Mesendoderm (in vitro differentiated cells): ENCODE measurements at regions not wholly inside any gene's neighbourhood (a gene's known extent, or its start where the extent isn't known, plus 50 kb on each side); places are given as distances from the start of the nearest gene placed in this dataset.

ENCODE experiments used
- DNase-seq: peaks from one replicate; pipeline ENCODE4 v3.0.0; 2013
- H2AK5ac ChIP-seq: 2 replicates; pipeline ENCODE4 v1.6.1; 2013; ENCODE audit warnings: low read length, inconsistent platforms
- H2BK120ac ChIP-seq: 2 replicates; pipeline ENCODE4 v1.6.1; 2013; ENCODE audit warnings: low read depth, mild to moderate bottlenecking, low read length, moderate library complexity, mixed read lengths
- H2BK15ac ChIP-seq: replicated peaks from 2 replicates; pipeline ENCODE4 v1.6.1; 2013; ENCODE audit warnings: low read depth, mild to moderate bottlenecking, moderate library complexity
- H2BK5ac ChIP-seq: 2 replicates; pipeline ENCODE4 v1.6.1; 2013; ENCODE audit warnings: low read length, inconsistent platforms
- H3K18ac ChIP-seq: 2 replicates; pipeline ENCODE4 v1.6.1; 2013; ENCODE audit warnings: mild to moderate bottlenecking, low read length, mixed read lengths
- H3K23ac ChIP-seq: one replicate; pipeline ENCODE4 v1.6.1; 2013; ENCODE audit warnings: low read length
- H3K27ac ChIP-seq: 2 replicates; pipeline ENCODE4 v1.5.1; 2013; ENCODE audit warnings: low read depth, mild to moderate bottlenecking, inconsistent platforms, low read length, moderate library complexity
- H3K27me3 ChIP-seq: 2 replicates; pipeline ENCODE4 v1.6.1; 2013; ENCODE audit warnings: low read length, control low read depth, mild to moderate bottlenecking, inconsistent platforms; ENCODE audit not compliant: insufficient read depth, poor library complexity
- H3K36me3 ChIP-seq: 2 replicates; pipeline ENCODE4 v1.6.1; 2013; ENCODE audit warnings: low read length, inconsistent platforms; ENCODE audit not compliant: control insufficient read depth, insufficient read depth
- H3K4ac ChIP-seq: one replicate; pipeline ENCODE4 v1.6.1; 2013; ENCODE audit warnings: low read depth, mild to moderate bottlenecking, low read length, moderate library complexity
- H3K4me1 ChIP-seq: 2 replicates; pipeline ENCODE4 v1.6.1; 2013; ENCODE audit warnings: low read depth, low read length, inconsistent platforms; ENCODE audit not compliant: control insufficient read depth
- H3K4me2 ChIP-seq: 2 replicates; pipeline ENCODE4 v1.6.1; 2013; ENCODE audit warnings: low read length
- H3K4me3 ChIP-seq: 2 replicates; pipeline ENCODE4 v1.5.1; 2013; ENCODE audit warnings: mild to moderate bottlenecking, low read length
- H3K56ac ChIP-seq: one replicate; pipeline ENCODE4 v1.6.1; 2013; ENCODE audit warnings: low read length
- H3K79me1 ChIP-seq: 2 replicates; pipeline ENCODE4 v1.6.1; 2013; ENCODE audit warnings: low read length, inconsistent platforms
- H3K79me2 ChIP-seq: 2 replicates; pipeline ENCODE4 v1.6.1; 2013; ENCODE audit warnings: mild to moderate bottlenecking, low read length; ENCODE audit not compliant: control insufficient read depth, insufficient read depth
- H3K9ac ChIP-seq: 2 replicates; pipeline ENCODE4 v1.6.1; 2013; ENCODE audit warnings: low read length, inconsistent platforms
- H4K5ac ChIP-seq: one replicate; pipeline ENCODE4 v1.6.1; 2013; ENCODE audit warnings: low read length
- H4K8ac ChIP-seq: one replicate; pipeline ENCODE4 v1.6.1; 2013; ENCODE audit warnings: low read depth, mild to moderate bottlenecking, control low read depth, low read length, moderate library complexity
- WGBS: extraction: QIAGEN DNeasy Blood & Tissue Kit; methylation state at CpG from one replicate; pipeline ENCODE4 v1.1.7; 2013; ENCODE audit warnings: low lambda C conversion rate, missing lambda C conversion rate; ENCODE audit not compliant: insufficient coverage; ENCODE audit errors: extremely low coverage; 5-methylcytosine and 5-hydroxymethylcytosine counted together

DNA sequence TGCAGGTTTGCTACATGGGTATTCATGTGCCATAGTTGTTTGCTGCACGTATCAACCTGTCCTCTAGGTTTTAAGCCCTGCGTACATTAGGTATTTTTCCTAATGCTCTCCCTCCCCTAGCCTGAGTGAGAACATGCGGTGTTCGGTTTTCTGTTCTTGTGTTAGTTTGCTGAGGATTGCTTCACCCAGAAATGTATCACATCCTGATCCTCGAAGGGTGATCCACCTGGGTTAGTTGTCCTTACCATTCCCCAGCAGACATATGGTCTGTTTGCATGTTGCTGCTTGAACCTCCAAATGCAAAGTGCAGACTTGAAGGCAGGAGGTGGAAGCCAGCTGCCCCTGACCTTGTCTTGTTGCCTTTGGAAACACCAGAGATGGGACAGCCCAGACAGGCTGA, 161.5 kb upstream of the WDR1 start:
- no peak overlapping the region for H3K56ac ChIP-seq
- H3K18ac ChIP-seq: no peak overlapping the region
- DNase-seq: no peak
- H3K4ac ChIP-seq: no peak overlapping the region
- H3K27ac ChIP-seq: no peak overlapping the region
- no peaks in the 10 kb centered on the region for H3K79me1 ChIP-seq
- no peaks in the 10 kb centered on the region for H3K79me2 ChIP-seq
- no peak overlapping the region for H3K4me3 ChIP-seq
- no peak overlapping the region for H4K8ac ChIP-seq
- H2AK5ac ChIP-seq: no peak overlapping the region
- H3K36me3 ChIP-seq: no peaks in the 10 kb centered on the region
- no peaks in the 10 kb centered on the region for H3K4me1 ChIP-seq
- no peak overlapping the region for H4K5ac ChIP-seq
- WGBS: no CpG with 5 or more reads among the region's 5 CpGs
- no peak overlapping the region for H2BK5ac ChIP-seq
- no peak overlapping the region for H2BK120ac ChIP-seq
- no peaks in the 10 kb centered on the region for H3K27me3 ChIP-seq
- H3K23ac ChIP-seq: no peak overlapping the region
- no peak overlapping the region for H3K9ac ChIP-seq
- H3K4me2 ChIP-seq: no peak overlapping the region
- no peak overlapping the region for H2BK15ac ChIP-seq

DNA sequence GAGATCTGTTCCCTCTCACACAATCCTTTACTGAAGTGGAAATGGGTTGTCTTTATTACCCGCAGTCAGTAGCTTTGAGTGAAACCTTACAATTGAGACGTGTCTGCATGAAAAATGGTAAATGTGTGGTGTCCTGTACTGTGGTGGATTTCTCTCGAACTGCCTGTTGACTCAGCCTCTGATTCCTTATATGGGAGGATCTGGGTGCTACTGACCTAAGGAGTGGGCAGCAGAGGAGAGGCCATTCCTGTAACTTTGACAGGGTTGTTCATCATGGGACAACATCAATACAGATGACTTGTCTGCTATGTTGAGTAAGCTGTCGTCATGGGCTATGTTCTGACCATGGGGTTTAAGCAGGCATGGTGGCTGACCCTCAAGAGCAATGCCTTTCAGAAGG, 159.6 kb upstream of the WDR1 start:
- WGBS: no CpG with 5 or more reads among the region's 4 CpGs

DNA sequence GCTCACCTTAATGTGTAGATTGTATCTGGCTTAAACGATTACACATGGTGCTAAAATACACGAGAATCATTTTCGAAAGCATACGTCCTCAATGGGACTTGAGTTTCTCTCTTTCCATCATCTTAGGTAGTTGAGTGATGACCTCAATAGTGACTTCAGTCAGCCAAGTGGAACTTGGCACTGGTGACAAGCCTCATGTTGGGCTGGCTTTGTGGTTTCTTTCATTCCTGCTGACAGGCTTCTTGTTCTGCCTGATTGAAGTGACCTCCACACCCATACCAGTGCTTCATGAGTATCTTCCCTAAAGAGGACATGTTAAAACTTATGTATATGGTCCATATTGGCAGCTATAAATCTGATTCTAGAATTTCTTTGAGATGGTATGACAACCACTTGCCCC, 159.1 kb upstream of the WDR1 start:
- no peak overlapping the region for H2AK5ac ChIP-seq
- no peak overlapping the region for H4K8ac ChIP-seq

More for the DNA sequence above, 159.6 kb upstream of the WDR1 start:
- Histone ChIP-seq H4K8ac (no peak overlapping the region), H3K9ac (no peak overlapping the region), H3K23ac (no peak overlapping the region), H3K56ac (no peak overlapping the region), H2BK15ac (no peak overlapping the region), H2AK5ac (no peak overlapping the region), H3K27me3 (no peaks in the 10 kb centered on the region), H3K4me2 (no peak overlapping the region), H3K4me3 (no peak overlapping the region), H4K5ac (no peak overlapping the region), H3K79me2 (no peaks in the 10 kb centered on the region), H3K36me3 (no peaks in the 10 kb centered on the region), H2BK5ac (no peak overlapping the region), H3K79me1 (no peaks in the 10 kb centered on the region), H2BK120ac (no peak overlapping the region), H3K27ac (no peak overlapping the region), H3K4ac (no peak overlapping the region), H3K18ac (no peak overlapping the region), H3K4me1 (no peaks in the 10 kb centered on the region)
- no peak for DNase-seq

DNA sequence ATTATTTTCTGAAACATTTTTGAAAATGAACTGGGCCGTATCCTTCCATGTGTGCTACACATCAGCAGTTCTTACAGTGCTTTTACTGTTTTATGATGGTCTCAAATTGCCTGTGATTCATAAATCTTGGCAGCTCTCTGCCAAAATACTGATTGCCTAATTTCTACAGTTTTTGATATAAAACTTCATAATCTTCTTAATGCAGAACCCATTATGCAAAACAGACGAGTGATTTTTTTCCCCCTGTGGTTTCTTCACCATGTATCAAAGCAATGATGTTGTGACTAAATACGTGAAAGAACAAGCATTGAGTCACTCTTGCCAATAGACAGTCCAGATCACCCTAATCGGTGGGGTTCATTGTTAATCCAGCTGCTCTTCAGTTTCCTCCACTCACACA, 156.4 kb upstream of the WDR1 start:
- Histone ChIP-seq H4K5ac (no peak overlapping the region), H3K23ac (no peak overlapping the region), H2BK120ac (no peak overlapping the region), H3K4me2 (no peak overlapping the region), H3K4me3 (no peak overlapping the region), H3K4me1 (no peaks in the 10 kb centered on the region), H2BK15ac (no peak overlapping the region), H3K27ac (no peak overlapping the region), H2AK5ac (no peak overlapping the region), H3K56ac (no peak overlapping the region), H3K27me3 (no peaks in the 10 kb centered on the region), H4K8ac (no peak overlapping the region), H3K9ac (no peak overlapping the region), H3K79me2 (no peaks in the 10 kb centered on the region), H3K79me1 (no peaks in the 10 kb centered on the region), H3K4ac (no peak overlapping the region), H2BK5ac (no peak overlapping the region), H3K36me3 (no peaks in the 10 kb centered on the region), H3K18ac (no peak overlapping the region)
- no CpG with 5 or more reads among the region's 4 CpGs for WGBS
- DNase-seq: no peak

More for the DNA sequence above, 159.1 kb upstream of the WDR1 start:
- H3K56ac ChIP-seq: no peak overlapping the region
- no peak overlapping the region for H2BK5ac ChIP-seq
- H3K79me2 ChIP-seq: no peaks in the 10 kb centered on the region
- H2BK15ac ChIP-seq: no peak overlapping the region
- H3K27me3 ChIP-seq: no peaks in the 10 kb centered on the region
- H4K5ac ChIP-seq: no peak overlapping the region
- DNase-seq: no peak
- WGBS: no CpG with 5 or more reads among the region's 4 CpGs
- H3K4me2 ChIP-seq: no peak overlapping the region
- no peak overlapping the region for H3K4ac ChIP-seq
- no peak overlapping the region for H3K9ac ChIP-seq
- no peak overlapping the region for H3K4me3 ChIP-seq
- H3K27ac ChIP-seq: no peak overlapping the region
- no peak overlapping the region for H3K23ac ChIP-seq
- H3K36me3 ChIP-seq: no peaks in the 10 kb centered on the region
- no peaks in the 10 kb centered on the region for H3K79me1 ChIP-seq
- H3K18ac ChIP-seq: no peak overlapping the region
- H3K4me1 ChIP-seq: no peaks in the 10 kb centered on the region
- no peak overlapping the region for H2BK120ac ChIP-seq

DNA sequence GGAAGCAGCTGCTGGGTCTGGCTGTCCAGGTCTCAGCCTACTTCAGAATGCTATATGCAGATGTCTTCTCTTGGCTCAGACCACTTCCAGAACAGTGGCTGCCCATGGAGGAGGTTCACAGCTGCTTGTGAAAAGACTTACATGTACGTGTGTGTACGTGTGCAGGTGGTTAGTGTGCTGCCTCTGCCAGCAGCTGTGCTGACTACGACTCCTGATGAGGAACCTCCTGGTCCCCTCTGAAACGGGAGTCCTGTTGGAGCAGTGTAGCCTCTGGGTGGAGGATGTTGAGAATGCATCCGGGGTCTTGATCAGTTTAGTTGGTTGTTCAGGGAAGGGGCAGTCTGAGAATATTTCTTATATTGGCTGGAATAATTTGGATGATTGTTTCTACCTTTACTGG, 155.9 kb upstream of the WDR1 start:
- Histone ChIP-seq H3K23ac (no peak overlapping the region), H3K36me3 (no peaks in the 10 kb centered on the region), H3K4me2 (no peak overlapping the region), H3K79me1 (no peaks in the 10 kb centered on the region), H3K4ac (no peak overlapping the region), H3K18ac (no peak overlapping the region), H3K79me2 (no peaks in the 10 kb centered on the region), H2BK15ac (no peak overlapping the region), H3K4me3 (no peak overlapping the region), H2AK5ac (no peak overlapping the region), H4K8ac (no peak overlapping the region), H4K5ac (no peak overlapping the region), H3K27me3 (no peaks in the 10 kb centered on the region), H3K56ac (no peak overlapping the region), H3K9ac (no peak overlapping the region), H3K27ac (no peak overlapping the region), H3K4me1 (no peaks in the 10 kb centered on the region), H2BK120ac (no peak overlapping the region), H2BK5ac (no peak overlapping the region)
- no peak for DNase-seq
- WGBS: no CpG with 5 or more reads among the region's 5 CpGs

DNA sequence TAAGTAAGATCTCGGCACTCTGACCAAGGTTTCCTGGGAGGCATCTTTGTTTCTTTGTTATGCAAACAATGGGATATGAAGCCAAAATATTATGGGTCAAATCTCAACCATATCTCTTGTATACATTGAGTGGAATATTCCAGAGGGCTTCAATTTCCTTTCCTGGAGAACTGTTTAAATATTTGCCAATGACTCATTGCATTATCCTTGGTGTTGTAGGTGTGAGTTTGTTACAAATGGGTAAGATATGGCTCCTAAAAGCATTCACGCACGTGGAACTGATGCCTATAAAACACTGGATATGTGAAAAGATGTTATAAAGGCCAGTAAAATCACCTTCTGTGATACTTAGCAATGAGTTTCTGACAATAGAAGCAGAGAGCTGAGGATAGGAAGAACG, 150.5 kb upstream of the WDR1 start:
- Histone ChIP-seq H2BK120ac (no peak overlapping the region), H3K9ac (no peak overlapping the region), H3K23ac (no peak overlapping the region), H3K79me2 (no peaks in the 10 kb centered on the region), H3K27ac (no peak overlapping the region), H3K4me2 (no peak overlapping the region), H2BK5ac (no peak overlapping the region), H4K8ac (no peak overlapping the region), H3K4ac (no peak overlapping the region), H3K4me1 (no peaks in the 10 kb centered on the region), H3K56ac (no peak overlapping the region), H3K79me1 (no peaks in the 10 kb centered on the region), H4K5ac (no peak overlapping the region), H3K18ac (no peak overlapping the region), H3K4me3 (no peak overlapping the region), H2AK5ac (no peak overlapping the region), H3K27me3 (no peaks in the 10 kb centered on the region), H2BK15ac (no peak overlapping the region), H3K36me3 (no peaks in the 10 kb centered on the region)
- DNase-seq: no peak
- WGBS: no CpG with 5 or more reads among the region's 4 CpGs
